ENCODE measurements at regions not wholly inside any gene's neighbourhood (a gene's known extent, or its start where the extent isn't known, plus 50 kb on each side); places are given as distances from the start of the nearest gene placed in this dataset.

GRCh38 chr20:11255455-11255854, 581.7 kb upstream of the JAG1 start:
- H3K4me2 ChIP-seq (ENCODE audit: low read length), result no peak overlapping the region
- H4K20me1 ChIP-seq (ENCODE audit: insufficient read depth), result no peaks in the 10 kb centered on the region
- H3K4me3 ChIP-seq (ENCODE audit: low read length), result no peak overlapping the region
- peaks cover 3% of the 10 kb centered on the region for H3K27me3 ChIP-seq (ENCODE audit: insufficient read depth, low read depth, low read length)
- H2AFZ ChIP-seq (ENCODE audit: low read depth, low read length), result no peak overlapping the region
- H3K9me3 ChIP-seq (ENCODE audit: low read length), result no peaks in the 10 kb centered on the region
- no peaks in the 10 kb centered on the region for H3K9me2 ChIP-seq (ENCODE audit: insufficient read depth, low read length)
- no peaks in the 10 kb centered on the region for H3K36me3 ChIP-seq (ENCODE audit: insufficient read depth, low read length)
- TF ChIP-seq SMC3 (conservative IDR thresholded peaks at IDR 0.05; ENCODE audit: poor library complexity) (no peak), TAF1 (IDR thresholded peaks at IDR 0.05; ENCODE audit: low read depth) (no peak), EP300 (conservative IDR thresholded peaks at IDR 0.05; ENCODE audit: poor library complexity, severe bottlenecking) (no peak), RAD21 (conservative IDR thresholded peaks at IDR 0.05) (no peak), EZH2 (IDR thresholded peaks at IDR 0.05; ENCODE audit: borderline replicate concordance, insufficient read depth, low read length, poor library complexity, severe bottlenecking) (no peak)
- no peak overlapping the region for H3K9ac ChIP-seq (ENCODE audit: low read length)
- H3F3A ChIP-seq (ENCODE audit: insufficient read depth, low read length, poor library complexity, severe bottlenecking), result no peaks in the 10 kb centered on the region
- H3K79me2 ChIP-seq (replicated peaks; ENCODE audit: insufficient read depth, low read length), result no peaks in the 10 kb centered on the region
- no peak overlapping the region for H3K27ac ChIP-seq (ENCODE audit: low read length)

- no peaks in the 10 kb centered on the region for H3K9me2 ChIP-seq (ENCODE audit: insufficient read depth, low read length)
- TF ChIP-seq EZH2 (IDR thresholded peaks at IDR 0.05; ENCODE audit: borderline replicate concordance, insufficient read depth, low read length, poor library complexity, severe bottlenecking) (no peak), MXI1 (conservative IDR thresholded peaks at IDR 0.05; ENCODE audit: poor library complexity, severe bottlenecking) (no peak), EP300 (conservative IDR thresholded peaks at IDR 0.05; ENCODE audit: poor library complexity, severe bottlenecking) (no peak), RAD21 (conservative IDR thresholded peaks at IDR 0.05) (no peak), REST (IDR thresholded peaks at IDR 0.05; ENCODE audit: borderline replicate concordance) (no peak), SMC3 (conservative IDR thresholded peaks at IDR 0.05; ENCODE audit: poor library complexity) (no peak), TAF1 (IDR thresholded peaks at IDR 0.05; ENCODE audit: low read depth) (no peak), CTCF (IDR thresholded peaks at IDR 0.05; ENCODE audit: poor library complexity, severe bottlenecking) (no peak), POLR2AphosphoS5 (IDR thresholded peaks at IDR 0.05) (no peak)
- H3K4me2 ChIP-seq (ENCODE audit: low read length), result no peak overlapping the region
- H3K27ac ChIP-seq (ENCODE audit: low read length), result no peak overlapping the region
- no peaks in the 10 kb centered on the region for H3K79me2 ChIP-seq (replicated peaks; ENCODE audit: insufficient read depth, low read length)
- no peaks in the 10 kb centered on the region for H4K20me1 ChIP-seq (ENCODE audit: insufficient read depth)
- H3K9ac ChIP-seq (ENCODE audit: low read length), result no peak overlapping the region
- H3F3A ChIP-seq (ENCODE audit: insufficient read depth, low read length, poor library complexity, severe bottlenecking), result no peaks in the 10 kb centered on the region
- H3K4me3 ChIP-seq (ENCODE audit: low read length), result no peak overlapping the region
- no peaks in the 10 kb centered on the region for H3K36me3 ChIP-seq (ENCODE audit: insufficient read depth, low read length)
- H3K9me3 ChIP-seq (ENCODE audit: low read length), result no peaks in the 10 kb centered on the region
- no peak overlapping the region for H2AFZ ChIP-seq (ENCODE audit: low read depth, low read length)
- H3K27me3 ChIP-seq (ENCODE audit: insufficient read depth, low read depth, low read length), result peaks cover 3% of the 10 kb centered on the region
These were observed 582.1 kb upstream of the JAG1 start for GRCh38 chr20:11255860-11256259.

Measured in neural cell (in vitro differentiated cells).